Right lobe of liver (tissue), 6 donors: ENCODE measurements at regions not wholly inside any gene's neighbourhood (a gene's known extent, or its start where the extent isn't known, plus 50 kb on each side); places are given as distances from the start of the nearest gene placed in this dataset.
A peak's percentile ranks its signal among the peaks of the same experiment; 100 is the strongest.

ENCODE experiments used
- ATAC-seq, 4 donors: fragments of 200-7000 bp; cut with Tn5 transposase; one replicate each; pipeline ENCODE4 v1.9.1; 2020; ENCODE audit warnings: mild to moderate bottlenecking in 4 of 4, moderate library complexity in 4 of 4
- DNase-seq, 3 donors: peaks; one replicate each; pipeline ENCODE4 v3.0.0-alpha.2; 2020
- H3K27ac ChIP-seq, 3 donors: fragments of 200-600 bp; one replicate each; pipeline ENCODE4 v1.8.0; 2022
- H3K27me3 ChIP-seq, 2 donors: fragments of 200-600 bp; one replicate each; pipeline ENCODE4 v1.8.0; 2022
- H3K36me3 ChIP-seq, 4 donors: fragments of 200-600 bp; sonication (generic) in 1 of 4; one replicate each; pipeline versions ENCODE4 v1.5.1 to v1.8.0; 2017 to 2022; ENCODE audit warnings: control low read depth in 1 of 4
- H3K4me1 ChIP-seq, 4 donors: fragments of 200-600 bp; sonication (generic) in 1 of 4; one replicate each; pipeline versions ENCODE4 v1.5.1 to v1.8.0; 2017 to 2022; ENCODE audit warnings: control low read depth in 1 of 4
- H3K4me3 ChIP-seq, 3 donors: fragments of 200-600 bp; one replicate each; pipeline ENCODE4 v1.8.0; 2022
- H3K9me3 ChIP-seq, 4 donors: fragments of 200-600 bp; sonication (generic) in 1 of 4; one replicate each; pipeline versions ENCODE4 v1.5.1 to v1.8.0; 2017 to 2022; ENCODE audit warnings: control low read depth in 1 of 4
- CTCF ChIP-seq, 4 donors: fragments of 200-600 bp in 3 of 4; fragments of 450-650 bp in 1 of 4; IDR thresholded peaks; one replicate each; pipeline versions ENCODE4 v1.5.1 to v1.8.0; 2016 to 2022; ENCODE audit warnings: antibody characterized with exemption in 4 of 4, mild to moderate bottlenecking in 2 of 4
- POLR2A ChIP-seq: fragments of 450-650 bp; IDR thresholded peaks from one replicate; pipeline ENCODE4 v1.6.1; 2017; ENCODE audit warnings: antibody characterized with exemption, mild to moderate bottlenecking
- WGBS: methylation state at CpG from one replicate; pipeline ENCODE4 v1.1.6; 2018; ENCODE audit warnings: low coverage, low lambda C conversion rate; ENCODE audit not compliant: insufficient coverage; ENCODE audit errors: missing lambda C conversion rate; 5-methylcytosine and 5-hydroxymethylcytosine counted together
- intact Hi-C, 2 donors: fragments of 100-400 bp; cut with DNase I; formaldehyde crosslinking; loops; one replicate each; pipeline versions ENCODE4 v1.11.2 to v1.14.1; 2022
- donor health status: DM: no; HTN: yes; CAD: no.
- donor health status: DM: no; HTN: no; CAD: no.
- donor health status: DM: no; HTN: no; CAD: no.
- donor health status: DM: no; HTN: yes; CAD: no.
- donor health status: DM: no; HTN: yes; CAD: no.

GRCh38 chrY:7462657-7463056, 551.1 kb upstream of the AMELY start:
- WGBS = no CpG with 5 or more reads among the region's 2 CpGs
- no peak overlapping the region for H3K27ac ChIP-seq
- no peaks in the 10 kb centered on the region for H3K27me3 ChIP-seq
- intact Hi-C loops = no loop called here
- no peak overlapping the region for H3K4me3 ChIP-seq
- no peak for DNase-seq
- TF ChIP-seq CTCF (IDR thresholded peaks at IDR 0.05) (no peak), POLR2A (no peak)
- no peaks in the 10 kb centered on the region for H3K9me3 ChIP-seq
- H3K4me1 ChIP-seq = no peaks in the 10 kb centered on the region
- no peaks in the 10 kb centered on the region for H3K36me3 ChIP-seq
- ATAC-seq = no peak

DNA sequence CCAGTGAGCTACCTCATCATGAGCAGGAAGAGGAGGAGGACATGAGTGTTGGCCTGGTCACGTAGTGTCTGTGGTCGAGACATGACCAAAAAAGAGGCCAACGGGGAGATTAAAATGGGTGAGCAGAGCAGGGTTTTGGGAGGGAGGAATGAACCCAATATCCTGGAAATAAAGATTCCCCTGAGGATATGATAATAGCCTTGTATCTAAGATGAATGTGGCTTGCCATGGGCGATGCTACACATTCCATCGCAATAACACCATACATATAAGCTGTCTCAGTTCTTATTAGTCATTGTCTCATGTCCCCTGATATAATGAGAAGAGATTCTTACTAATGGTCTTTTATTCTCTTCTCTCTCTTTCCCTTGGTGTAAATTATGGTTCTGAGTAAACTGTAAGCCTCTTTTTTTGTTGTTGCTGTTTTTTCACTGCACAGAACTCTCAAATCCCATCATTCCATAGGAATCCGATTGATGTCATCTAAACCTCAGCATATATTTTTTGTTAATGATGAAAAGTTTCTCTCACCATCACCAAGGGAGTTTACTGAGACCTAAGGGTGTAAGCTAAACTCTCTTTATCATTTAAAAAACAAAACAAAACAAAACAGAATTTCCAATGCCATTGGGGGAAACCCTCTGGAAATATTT, 550.4 kb upstream of the AMELY start:
- Histone ChIP-seq H3K9me3 (no peaks in the 10 kb centered on the region), H3K27ac (no peak overlapping the region), H3K4me1 (no peaks in the 10 kb centered on the region), H3K27me3 (no peaks in the 10 kb centered on the region), H3K4me3 (no peak overlapping the region), H3K36me3 (no peaks in the 10 kb centered on the region)
- ATAC-seq (no peak), DNase-seq (no peak)
- intact Hi-C loops = no loop called here
- WGBS = no CpG with 5 or more reads among the region's 6 CpGs
- TF ChIP-seq CTCF (IDR thresholded peaks at IDR 0.05) (no peak), POLR2A (no peak)

- H3K36me3 ChIP-seq = no peaks in the 10 kb centered on the region
- H3K4me3 ChIP-seq = no peak overlapping the region
- no peak overlapping the region for H3K27ac ChIP-seq
- H3K4me1 ChIP-seq = no peaks in the 10 kb centered on the region
- ATAC-seq (no peak), DNase-seq (no peak)
- intact Hi-C loops = no loop called here
- no peaks in the 10 kb centered on the region for H3K27me3 ChIP-seq
- no peak for TF ChIP-seq CTCF (IDR thresholded peaks at IDR 0.05)
- H3K9me3 ChIP-seq = no peaks in the 10 kb centered on the region
Measured at GRCh38 chrY:7459802-7460201, 548.2 kb upstream of the AMELY start.

GRCh38 chrY:7458301-7459078, 546.9 kb upstream of the AMELY start:
- ATAC-seq = peak in 1 of 4 donors; percentile 78

More at GRCh38 chrY:7458301-7459078, 546.9 kb upstream of the AMELY start:
- Histone ChIP-seq H3K27me3 (no peaks in the 10 kb centered on the region), H3K4me1 (no peaks in the 10 kb centered on the region), H3K36me3 (no peaks in the 10 kb centered on the region), H3K4me3 (no peak overlapping the region), H3K9me3 (no peaks in the 10 kb centered on the region), H3K27ac (no peak overlapping the region)
- DNase-seq = no peak
- TF ChIP-seq POLR2A = no peak
- no peak for TF ChIP-seq CTCF (IDR thresholded peaks at IDR 0.05)
- intact Hi-C loops = no loop called here
- no CpG with 5 or more reads among the region's 1 CpG for WGBS
